DND-41 (cell line): ENCODE measurements at regions not wholly inside any gene's neighbourhood (a gene's known extent, or its start where the extent isn't known, plus 50 kb on each side); places are given as distances from the start of the nearest gene placed in this dataset.

ENCODE experiments used
- EZH2 ChIP-seq: IDR thresholded peaks from 3 replicates; pipeline ENCODE4 v1.6.1; 2012; ENCODE audit warnings: borderline replicate concordance, low read depth, mild to moderate bottlenecking, moderate library complexity, low read length, inconsistent platforms; ENCODE audit not compliant: severe bottlenecking
- TF ChIP-seq, protein P1 (sequence below): IDR thresholded peaks from 2 replicates; pipeline ENCODE4 v1.5.1; 2012; ENCODE audit warnings: borderline replicate concordance, low read length, moderate library complexity, mild to moderate bottlenecking; ENCODE audit not compliant: poor library complexity, severe bottlenecking; ENCODE audit errors: extremely low read depth

- TF ChIP-seq EZH2: no peak
- TF ChIP-seq, protein P1, sequence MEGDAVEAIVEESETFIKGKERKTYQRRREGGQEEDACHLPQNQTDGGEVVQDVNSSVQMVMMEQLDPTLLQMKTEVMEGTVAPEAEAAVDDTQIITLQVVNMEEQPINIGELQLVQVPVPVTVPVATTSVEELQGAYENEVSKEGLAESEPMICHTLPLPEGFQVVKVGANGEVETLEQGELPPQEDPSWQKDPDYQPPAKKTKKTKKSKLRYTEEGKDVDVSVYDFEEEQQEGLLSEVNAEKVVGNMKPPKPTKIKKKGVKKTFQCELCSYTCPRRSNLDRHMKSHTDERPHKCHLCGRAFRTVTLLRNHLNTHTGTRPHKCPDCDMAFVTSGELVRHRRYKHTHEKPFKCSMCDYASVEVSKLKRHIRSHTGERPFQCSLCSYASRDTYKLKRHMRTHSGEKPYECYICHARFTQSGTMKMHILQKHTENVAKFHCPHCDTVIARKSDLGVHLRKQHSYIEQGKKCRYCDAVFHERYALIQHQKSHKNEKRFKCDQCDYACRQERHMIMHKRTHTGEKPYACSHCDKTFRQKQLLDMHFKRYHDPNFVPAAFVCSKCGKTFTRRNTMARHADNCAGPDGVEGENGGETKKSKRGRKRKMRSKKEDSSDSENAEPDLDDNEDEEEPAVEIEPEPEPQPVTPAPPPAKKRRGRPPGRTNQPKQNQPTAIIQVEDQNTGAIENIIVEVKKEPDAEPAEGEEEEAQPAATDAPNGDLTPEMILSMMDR: no peak
These were observed 162.2 kb upstream of the ALG10B start for GRCh38 chr12:38154096-38155019.
